ENCODE measurements at regions not wholly inside any gene's neighbourhood (a gene's known extent, or its start where the extent isn't known, plus 50 kb on each side); places are given as distances from the start of the nearest gene placed in this dataset.

- Histone ChIP-seq H3K27me3 (replicated peaks; ENCODE audit: insufficient read depth) (no peaks in the 10 kb centered on the region), H3K36me3 (no peaks in the 10 kb centered on the region), H3K9me3 (no peaks in the 10 kb centered on the region), H3K4me1 (ENCODE audit: control insufficient read depth in 1 of 2, low read depth in 2 of 2) (no peaks in the 10 kb centered on the region), H3K4me3 (no peak overlapping the region), H3K27ac (no peak overlapping the region)
- DNase-seq (ENCODE audit: low spot score): no peak
- TF ChIP-seq CTCF (IDR thresholded peaks at IDR 0.05): no peak
- ATAC-seq (ENCODE audit: insufficient number of reproducible peaks, low FRiP score, low read depth): no peak
Observed at GRCh38 chr2:207352978-207353671, 176.6 kb upstream of the CREB1 start.

- H3K4me3 ChIP-seq: no peak overlapping the region
- H3K4me1 ChIP-seq (ENCODE audit: control insufficient read depth in 1 of 2, low read depth in 2 of 2): no peaks in the 10 kb centered on the region
- no peaks in the 10 kb centered on the region for H3K27me3 ChIP-seq (replicated peaks; ENCODE audit: insufficient read depth)
- TF ChIP-seq CTCF (IDR thresholded peaks at IDR 0.05): no peak
- no peak for ATAC-seq (ENCODE audit: insufficient number of reproducible peaks, low FRiP score, low read depth)
- no peaks in the 10 kb centered on the region for H3K36me3 ChIP-seq
- H3K27ac ChIP-seq: no peak overlapping the region
- H3K9me3 ChIP-seq: no peaks in the 10 kb centered on the region
- no peak for DNase-seq (ENCODE audit: low spot score)
Observed at GRCh38 chr2:207353836-207354235, 175.9 kb upstream of the CREB1 start.

GRCh38 chr2:207354462-207354861 is 175.3 kb upstream of the CREB1 start:
- no peak for TF ChIP-seq CTCF (IDR thresholded peaks at IDR 0.05)
- Histone ChIP-seq H3K9me3 (no peaks in the 10 kb centered on the region), H3K4me1 (ENCODE audit: control insufficient read depth in 1 of 2, low read depth in 2 of 2) (no peaks in the 10 kb centered on the region), H3K27me3 (replicated peaks; ENCODE audit: insufficient read depth) (no peaks in the 10 kb centered on the region), H3K4me3 (no peak overlapping the region), H3K36me3 (no peaks in the 10 kb centered on the region), H3K27ac (no peak overlapping the region)
- ATAC-seq (ENCODE audit: insufficient number of reproducible peaks, low FRiP score, low read depth) (no peak), DNase-seq (ENCODE audit: low spot score) (no peak)

GRCh38 chr2:207356567-207356966 is 173.2 kb upstream of the CREB1 start:
- no peak for TF ChIP-seq CTCF (IDR thresholded peaks at IDR 0.05)
- H3K27ac ChIP-seq: no peak overlapping the region
- H3K27me3 ChIP-seq (replicated peaks; ENCODE audit: insufficient read depth): no peaks in the 10 kb centered on the region
- no peaks in the 10 kb centered on the region for H3K9me3 ChIP-seq
- H3K4me3 ChIP-seq: no peak overlapping the region
- no peaks in the 10 kb centered on the region for H3K4me1 ChIP-seq (ENCODE audit: control insufficient read depth in 1 of 2, low read depth in 2 of 2)
- no peak for ATAC-seq (ENCODE audit: insufficient number of reproducible peaks, low FRiP score, low read depth)
- H3K36me3 ChIP-seq: no peaks in the 10 kb centered on the region
- DNase-seq (ENCODE audit: low spot score): no peak

GRCh38 chr2:207357216-207357615 is 172.5 kb upstream of the CREB1 start:
- no peak for TF ChIP-seq CTCF (IDR thresholded peaks at IDR 0.05)
- H3K27ac ChIP-seq: no peak overlapping the region
- H3K4me3 ChIP-seq: no peak overlapping the region
- H3K36me3 ChIP-seq: no peaks in the 10 kb centered on the region
- no peaks in the 10 kb centered on the region for H3K9me3 ChIP-seq
- no peaks in the 10 kb centered on the region for H3K4me1 ChIP-seq (ENCODE audit: control insufficient read depth in 1 of 2, low read depth in 2 of 2)
- no peaks in the 10 kb centered on the region for H3K27me3 ChIP-seq (replicated peaks; ENCODE audit: insufficient read depth)
- ATAC-seq (ENCODE audit: insufficient number of reproducible peaks, low FRiP score, low read depth) (no peak), DNase-seq (ENCODE audit: low spot score) (no peak)

Data from thoracic aorta (tissue), 2 donors.